GM21825 (cell line): ENCODE measurements at regions not wholly inside any gene's neighbourhood (a gene's known extent, or its start where the extent isn't known, plus 50 kb on each side); places are given as distances from the start of the nearest gene placed in this dataset.

Source experiments
- ATAC-seq: cut with Tn5 transposase; IDR thresholded peaks from one replicate; pipeline ENCODE4 v1.9.1; 2021; ENCODE audit warnings: mild to moderate bottlenecking, moderate library complexity; ENCODE audit not compliant: unreplicated experiment

DNA sequence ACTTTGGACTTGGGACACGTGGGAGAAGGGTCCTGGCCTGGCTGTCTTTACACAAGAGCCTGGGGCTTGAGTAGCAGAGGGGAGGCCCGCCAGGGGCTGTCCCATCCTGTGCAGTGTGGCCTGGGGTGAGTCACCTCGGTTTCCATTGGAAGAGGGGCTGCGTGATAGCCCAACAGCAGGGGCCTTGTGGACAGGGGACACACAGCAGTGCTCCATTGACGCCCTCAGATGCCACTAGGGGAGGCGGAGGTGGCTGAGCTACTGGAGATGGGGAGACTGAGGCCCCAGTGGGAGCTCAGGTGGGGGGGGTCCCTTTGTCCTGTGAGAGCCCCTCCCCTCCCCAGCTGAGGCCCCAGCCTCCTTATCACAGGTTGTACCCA lies 50.0 kb upstream of the RNU6ATAC start:
- no peak for ATAC-seq

DNA sequence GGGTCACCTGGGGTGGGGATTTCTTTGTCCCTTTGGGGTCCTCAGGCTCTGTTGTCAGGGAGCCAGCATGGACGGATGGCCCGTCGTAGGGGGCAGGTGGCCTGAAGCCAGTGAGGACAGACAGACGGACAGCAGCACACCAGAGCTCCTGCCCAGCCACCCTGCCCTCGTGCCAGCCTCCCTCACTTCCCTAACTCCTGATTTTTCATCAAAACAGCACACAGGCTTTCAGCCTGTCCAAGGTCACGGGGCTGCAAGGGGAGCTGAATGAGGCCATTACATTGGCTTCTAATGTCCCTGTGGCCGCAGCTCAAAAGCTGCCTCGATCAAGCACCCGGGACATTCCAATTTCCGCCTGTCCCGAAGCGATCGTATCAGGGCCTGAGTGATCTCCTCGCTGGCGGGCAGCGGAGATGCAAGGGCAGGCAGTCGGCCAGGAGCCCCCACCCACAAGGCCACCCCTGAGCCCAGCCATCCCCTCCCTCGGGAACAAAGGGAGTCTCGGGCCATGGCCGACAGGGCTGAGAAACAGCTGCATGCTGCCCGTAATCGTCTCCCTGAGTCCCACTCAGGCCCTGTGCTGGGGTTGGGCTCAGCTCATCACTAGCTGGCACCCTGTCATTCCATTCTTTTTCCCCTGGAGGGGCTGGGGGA lies 50.5 kb upstream of the RNU6ATAC start:
- no peak for ATAC-seq

GRCh38 chr9:134215420-134215698 lies 51.0 kb upstream of the RNU6ATAC start:
- no peak for ATAC-seq

DNA sequence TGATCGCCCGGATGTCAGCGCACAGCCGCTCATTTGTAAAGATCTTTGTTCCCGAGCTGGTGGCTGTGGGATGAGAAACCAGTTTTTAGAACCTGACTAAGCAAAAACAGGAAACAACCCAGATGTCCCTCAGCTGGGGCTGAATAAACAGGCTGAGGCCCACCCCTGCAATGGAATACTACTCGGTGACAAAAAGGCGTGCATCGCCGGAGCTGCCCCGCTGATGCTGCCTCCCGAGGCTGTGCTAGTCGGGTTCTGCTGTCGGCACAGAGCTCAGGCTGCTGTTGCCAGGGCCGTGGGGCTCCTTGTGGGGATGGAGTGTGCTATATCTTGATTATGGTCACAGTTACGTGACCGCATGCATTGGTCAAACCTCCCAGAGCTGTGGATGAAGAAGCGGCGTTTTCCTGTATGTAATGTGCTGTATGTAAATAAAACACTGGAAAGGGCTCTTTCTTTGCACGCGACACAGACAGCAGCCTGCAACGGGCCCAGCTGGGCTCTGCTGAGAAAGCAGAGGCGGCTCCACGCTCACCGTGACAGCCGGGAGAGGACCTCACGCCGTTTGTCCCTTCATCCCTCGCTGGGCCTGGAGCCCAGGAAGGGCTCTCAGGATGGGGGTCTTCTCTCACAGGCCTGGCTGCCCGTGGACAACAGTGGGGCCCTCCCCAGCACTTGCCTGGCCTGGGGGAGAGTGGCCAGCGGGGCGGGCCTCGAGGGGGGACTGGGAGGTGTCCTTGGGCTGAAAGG lies 51.5 kb upstream of the RNU6ATAC start:
- no peak for ATAC-seq

DNA sequence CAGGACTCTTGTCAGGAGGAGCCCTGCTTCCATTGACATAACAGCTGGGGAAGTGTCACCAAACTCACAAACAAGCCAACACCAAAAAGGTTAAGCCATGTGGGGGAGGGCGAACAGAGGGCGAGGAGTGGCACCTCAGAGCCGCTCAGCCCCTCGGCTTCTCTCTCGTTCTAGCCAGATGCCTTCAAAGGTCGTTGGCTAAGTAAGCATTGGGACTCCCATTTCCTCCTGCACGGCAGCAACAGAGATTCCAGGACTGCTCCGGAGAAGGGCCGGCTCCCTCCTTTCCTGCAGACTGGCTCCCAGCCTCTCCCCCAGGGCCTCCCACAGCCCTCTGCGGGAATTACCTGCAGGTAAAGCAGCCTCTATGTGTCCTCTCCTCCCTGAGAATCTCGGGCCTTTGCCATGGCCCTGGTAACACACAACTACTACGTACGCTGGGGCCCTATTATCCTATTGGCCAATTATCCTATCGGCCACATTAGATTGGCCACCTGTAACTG lies 52.1 kb upstream of the RNU6ATAC start:
- ATAC-seq = no peak

DNA sequence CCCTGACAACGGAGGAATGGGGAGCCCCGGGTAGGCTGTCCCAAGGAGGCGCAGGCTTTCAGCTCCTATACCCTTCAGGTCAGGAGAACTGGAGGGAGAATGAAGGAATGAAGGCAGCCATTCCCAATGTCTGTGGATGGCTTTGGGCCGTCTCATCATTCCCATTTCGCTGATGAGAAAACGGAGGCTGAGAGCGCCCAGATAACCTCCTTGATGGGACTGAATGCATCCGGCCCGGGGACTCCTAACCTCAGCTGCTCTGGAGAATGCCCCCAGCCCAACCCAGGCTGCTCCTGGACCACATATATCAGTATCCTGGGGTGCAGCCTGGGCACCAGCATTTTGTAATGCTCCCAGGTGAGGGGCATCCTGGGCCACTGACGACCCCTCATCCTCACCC lies 52.6 kb upstream of the RNU6ATAC start:
- no peak for ATAC-seq

- no peak for ATAC-seq
These were observed 53.3 kb upstream of the RNU6ATAC start for GRCh38 chr9:134217431-134218210.

- ATAC-seq = no peak
These were observed 53.9 kb upstream of the RNU6ATAC start for GRCh38 chr9:134218230-134218629.

GRCh38 chr9:134219646-134220060 lies 55.3 kb upstream of the RNU6ATAC start:
- ATAC-seq = no peak

DNA sequence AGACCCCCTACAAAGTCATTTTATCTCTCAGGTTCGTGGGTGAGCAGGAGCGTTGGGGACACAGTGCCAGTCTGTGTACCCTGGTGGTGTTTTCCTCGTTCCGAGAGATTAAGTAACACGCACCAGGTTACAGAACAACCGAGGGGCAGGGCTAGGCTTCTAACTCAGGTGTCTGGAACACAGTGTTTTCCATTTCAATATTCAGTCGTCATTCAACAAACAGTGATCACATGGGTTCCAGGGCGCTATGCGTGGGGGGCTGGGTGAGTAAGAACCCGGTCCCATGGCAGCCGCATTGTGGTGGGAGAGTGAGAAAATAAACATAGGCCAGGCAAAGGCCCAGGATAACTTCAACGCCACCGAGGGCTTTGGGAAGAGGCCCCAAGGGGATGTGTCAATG lies 55.9 kb upstream of the RNU6ATAC start:
- ATAC-seq = no peak

DNA sequence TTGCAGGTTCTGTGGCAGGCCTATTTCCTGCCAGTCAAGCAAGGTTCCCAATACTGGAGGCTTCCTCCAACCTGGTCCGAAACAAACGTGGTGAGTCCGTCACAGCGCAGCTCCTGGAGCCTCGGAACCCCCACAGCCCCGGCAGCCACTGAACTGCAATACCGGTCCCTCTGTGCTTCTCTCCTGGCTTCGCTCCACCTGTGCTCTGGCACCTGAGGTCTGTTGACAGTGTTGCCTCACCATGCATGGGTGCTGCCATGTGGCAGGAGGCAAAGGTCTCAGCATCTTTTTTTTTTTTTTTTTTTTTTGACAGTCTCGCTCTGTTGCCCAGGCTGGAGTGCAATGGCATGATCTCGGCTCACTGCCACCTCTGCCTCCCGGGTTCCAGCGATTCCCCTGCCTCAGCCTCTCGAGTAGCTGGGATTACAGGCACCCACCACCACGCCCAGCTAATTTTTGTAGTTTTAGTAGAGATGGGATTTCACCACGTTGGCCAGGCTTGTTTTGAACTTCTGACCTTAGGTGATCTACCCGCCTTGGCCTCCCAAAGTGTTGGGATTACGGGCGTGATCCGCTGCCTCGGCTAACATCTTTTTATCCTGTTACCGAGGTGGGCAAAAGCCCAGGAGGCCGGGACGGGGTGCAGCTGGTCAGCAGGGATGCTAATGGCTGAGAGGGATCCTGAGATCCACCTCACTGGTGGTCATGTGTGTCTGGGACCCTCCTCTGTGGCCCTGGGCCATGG lies 57.1 kb upstream of the RNU6ATAC start:
- ATAC-seq = no peak

DNA sequence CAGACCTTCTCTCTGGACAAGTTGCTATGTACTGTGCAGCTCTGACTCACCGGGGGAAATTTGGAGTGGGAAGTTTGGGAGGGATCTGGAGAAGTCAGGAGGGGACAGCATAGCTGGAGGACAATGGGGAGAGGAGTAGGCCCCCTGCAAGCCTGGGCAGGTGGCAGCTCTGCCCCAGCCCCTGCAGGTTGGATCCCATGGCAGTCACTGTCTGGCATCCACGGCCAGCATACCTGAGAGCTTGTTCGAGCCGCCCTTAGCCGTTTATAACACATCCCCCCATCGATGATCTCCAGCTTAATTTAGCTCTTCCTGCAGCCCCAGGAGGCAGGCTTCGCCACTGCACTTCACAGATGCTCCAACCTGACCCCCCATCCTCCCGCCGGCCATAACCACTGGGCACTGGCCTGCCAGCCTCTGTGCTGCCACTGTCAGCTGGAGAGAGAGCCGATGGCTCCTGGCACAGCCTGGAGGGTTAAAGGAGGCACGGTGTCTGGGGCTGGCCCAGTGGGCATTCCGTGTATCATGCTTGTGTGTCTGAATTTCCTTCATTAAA lies 57.7 kb upstream of the RNU6ATAC start:
- no peak for ATAC-seq

DNA sequence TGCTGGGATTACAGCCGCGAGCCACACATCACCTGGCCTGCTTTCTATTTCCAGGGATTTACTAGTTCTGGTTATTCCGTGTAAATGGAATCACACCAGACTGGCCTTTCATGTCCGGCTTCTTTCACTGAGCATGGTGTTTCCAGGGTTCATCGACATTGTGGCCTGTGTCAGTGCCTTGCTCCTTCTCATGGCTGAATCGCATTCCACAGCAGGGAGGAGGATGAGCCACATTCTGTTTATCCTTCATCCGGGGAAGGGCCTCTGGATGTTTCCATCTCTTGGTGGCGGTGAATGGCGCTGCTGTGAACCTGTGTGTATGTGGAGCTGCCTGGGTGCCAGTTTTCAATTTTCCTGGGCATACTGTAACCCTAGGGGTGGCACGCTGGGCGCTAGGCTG lies 58.7 kb upstream of the RNU6ATAC start:
- no peak for ATAC-seq

- ATAC-seq = no peak
These were observed 59.3 kb upstream of the RNU6ATAC start for GRCh38 chr9:134223591-134224122.

- no peak for ATAC-seq
These were observed 59.8 kb upstream of the RNU6ATAC start for GRCh38 chr9:134224127-134224526.

GRCh38 chr9:134224567-134225093 lies 60.3 kb upstream of the RNU6ATAC start:
- ATAC-seq = no peak

DNA sequence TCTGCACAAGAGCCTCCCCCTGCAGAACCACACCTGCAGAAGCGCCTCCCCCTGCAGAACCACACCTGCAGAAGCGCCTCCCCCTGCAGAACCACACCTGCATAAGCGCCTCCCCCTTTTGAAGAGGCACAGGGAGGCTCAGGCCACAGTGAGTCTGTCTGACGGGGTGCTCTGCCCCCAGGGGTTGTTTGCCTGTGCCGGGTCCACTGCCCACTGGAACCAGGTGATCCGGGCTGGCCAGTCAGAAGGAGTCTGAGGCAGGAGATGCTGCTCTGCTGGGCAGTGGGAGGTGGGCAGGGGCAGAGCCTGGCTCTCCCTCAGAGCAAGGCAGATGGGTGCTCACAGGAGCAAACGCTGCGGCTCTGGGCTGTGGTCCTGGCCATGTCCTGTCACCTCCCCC lies 60.8 kb upstream of the RNU6ATAC start:
- ATAC-seq = no peak

DNA sequence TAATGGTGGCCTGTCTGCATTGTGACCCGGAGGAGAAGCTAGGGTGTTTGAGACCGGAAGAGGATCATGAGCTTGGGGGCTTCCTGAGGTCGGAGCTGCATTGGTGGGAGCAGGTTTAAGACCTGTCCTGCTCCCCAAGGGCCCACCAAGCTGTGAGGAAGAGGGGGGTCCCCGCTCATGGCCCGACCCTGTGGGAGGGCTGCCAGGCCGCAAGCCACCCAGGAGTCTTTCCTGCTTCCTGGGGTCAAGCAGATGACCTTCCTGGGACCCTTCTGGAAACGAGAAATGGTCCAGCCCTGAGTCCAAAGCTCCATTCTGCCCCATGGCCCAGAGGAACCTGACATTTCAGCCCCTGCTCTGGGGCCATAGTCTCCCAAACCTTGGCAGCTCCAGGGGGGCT lies 61.5 kb upstream of the RNU6ATAC start:
- no peak for ATAC-seq

GRCh38 chr9:134226221-134226930 lies 62.0 kb upstream of the RNU6ATAC start:
- ATAC-seq = no peak
